ENCODE measurements at regions not wholly inside any gene's neighbourhood (a gene's known extent, or its start where the extent isn't known, plus 50 kb on each side); places are given as distances from the start of the nearest gene placed in this dataset.

DNA sequence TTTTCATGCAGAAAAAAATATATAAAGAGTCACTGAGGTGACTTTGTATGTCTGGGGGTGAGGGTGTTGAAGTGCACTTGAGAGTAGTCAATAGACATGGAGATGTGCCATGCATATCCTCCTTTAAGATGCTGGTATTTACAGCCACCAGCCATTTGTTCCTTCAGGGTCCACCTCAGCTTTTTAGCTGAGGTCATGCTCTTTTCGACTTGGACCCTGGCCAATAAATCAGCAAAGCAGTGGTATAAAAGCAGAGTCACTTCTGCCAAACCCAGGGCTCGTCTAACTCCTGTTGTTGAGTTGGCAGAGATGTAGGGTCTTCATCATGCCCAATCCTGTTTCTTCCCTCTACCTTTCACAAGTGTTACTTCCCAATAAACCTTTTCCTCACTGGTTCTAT lies 75.1 kb upstream of the OSTN start:
- intact Hi-C loops (cut with DNase I), result no loop called here
- TF ChIP-seq, protein P1, sequence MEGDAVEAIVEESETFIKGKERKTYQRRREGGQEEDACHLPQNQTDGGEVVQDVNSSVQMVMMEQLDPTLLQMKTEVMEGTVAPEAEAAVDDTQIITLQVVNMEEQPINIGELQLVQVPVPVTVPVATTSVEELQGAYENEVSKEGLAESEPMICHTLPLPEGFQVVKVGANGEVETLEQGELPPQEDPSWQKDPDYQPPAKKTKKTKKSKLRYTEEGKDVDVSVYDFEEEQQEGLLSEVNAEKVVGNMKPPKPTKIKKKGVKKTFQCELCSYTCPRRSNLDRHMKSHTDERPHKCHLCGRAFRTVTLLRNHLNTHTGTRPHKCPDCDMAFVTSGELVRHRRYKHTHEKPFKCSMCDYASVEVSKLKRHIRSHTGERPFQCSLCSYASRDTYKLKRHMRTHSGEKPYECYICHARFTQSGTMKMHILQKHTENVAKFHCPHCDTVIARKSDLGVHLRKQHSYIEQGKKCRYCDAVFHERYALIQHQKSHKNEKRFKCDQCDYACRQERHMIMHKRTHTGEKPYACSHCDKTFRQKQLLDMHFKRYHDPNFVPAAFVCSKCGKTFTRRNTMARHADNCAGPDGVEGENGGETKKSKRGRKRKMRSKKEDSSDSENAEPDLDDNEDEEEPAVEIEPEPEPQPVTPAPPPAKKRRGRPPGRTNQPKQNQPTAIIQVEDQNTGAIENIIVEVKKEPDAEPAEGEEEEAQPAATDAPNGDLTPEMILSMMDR (IDR thresholded peaks at IDR 0.05), result no peak
- Histone ChIP-seq H3K27ac (no peak overlapping the region), H3K4me3 (no peak overlapping the region), H3K27me3 (no peaks in the 10 kb centered on the region), H3K9me3 (no peaks in the 10 kb centered on the region), H3K4me1 (no peaks in the 10 kb centered on the region), H3K36me3 (no peaks in the 10 kb centered on the region)
- DNase-seq (no peak), ATAC-seq (no peak)

DNA sequence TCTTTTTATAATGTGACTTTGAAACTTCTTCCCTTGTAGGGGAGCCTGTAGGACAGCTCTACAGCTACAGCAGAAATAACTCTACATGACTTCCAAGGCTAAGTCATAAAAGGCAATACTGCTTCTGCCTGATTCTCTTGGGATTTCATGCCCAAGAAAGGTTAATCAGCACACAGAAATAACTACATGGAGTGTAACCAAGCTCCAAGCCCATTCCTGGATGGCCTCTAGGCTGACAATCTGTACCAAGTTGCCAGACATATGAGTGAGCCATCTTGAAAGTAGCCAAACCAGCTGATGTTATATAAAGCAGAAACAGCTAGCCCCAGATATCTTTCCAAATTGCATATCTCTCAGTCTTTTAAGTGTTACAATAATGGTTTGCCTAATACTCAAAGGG lies 75.8 kb upstream of the OSTN start:
- ATAC-seq, result no peak
- TF ChIP-seq, protein P1 (IDR thresholded peaks at IDR 0.05), result no peak
- no peak for DNase-seq
- H3K4me3 ChIP-seq, result no peak overlapping the region
- no peak overlapping the region for H3K27ac ChIP-seq
- no peaks in the 10 kb centered on the region for H3K4me1 ChIP-seq
- H3K9me3 ChIP-seq, result no peaks in the 10 kb centered on the region
- H3K27me3 ChIP-seq, result no peaks in the 10 kb centered on the region
- H3K36me3 ChIP-seq, result no peaks in the 10 kb centered on the region
- intact Hi-C loops (cut with DNase I), result no loop called here

DNA sequence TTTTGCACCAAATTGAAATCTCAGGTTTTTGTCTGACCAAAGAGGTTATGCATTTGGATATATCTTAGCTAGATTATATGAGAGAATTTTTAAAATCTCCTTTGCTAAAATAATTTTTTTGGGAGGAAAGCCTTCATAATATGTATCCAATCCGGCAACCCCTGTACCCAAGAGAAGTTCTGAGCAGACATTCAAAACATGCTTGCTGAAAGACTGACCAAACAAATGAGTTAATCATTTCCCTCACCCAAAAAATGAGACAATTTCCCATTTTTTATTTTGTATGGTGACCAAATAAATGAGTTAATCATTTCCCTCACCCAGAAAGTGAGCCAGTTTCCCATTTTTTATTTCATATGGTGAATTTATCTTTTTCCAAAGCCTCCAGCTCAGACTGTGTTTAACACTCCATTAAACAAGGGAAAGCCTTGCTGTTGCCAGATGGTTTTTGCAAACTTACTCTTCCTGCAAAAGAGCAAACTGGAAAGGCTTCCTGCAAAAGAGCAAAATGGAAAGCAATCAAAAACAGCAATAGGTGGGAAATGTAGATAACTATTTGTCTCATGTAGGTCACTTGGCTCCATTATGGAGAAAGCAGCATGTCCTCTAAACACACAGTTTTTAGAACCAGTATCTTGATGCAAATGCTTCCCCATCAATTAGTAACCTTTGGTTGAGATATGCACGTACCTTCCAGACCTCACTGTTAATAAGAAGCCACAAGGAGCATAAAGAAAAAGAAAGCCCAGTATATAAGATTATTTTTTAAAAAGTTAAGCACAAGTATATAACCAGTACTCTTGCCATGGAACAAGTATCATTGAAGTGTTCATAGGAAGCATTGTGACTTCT lies 78.4 kb upstream of the OSTN start:
- ATAC-seq (no peak), DNase-seq (peak in 1 of 4 donors; percentile 12)
- Histone ChIP-seq H3K36me3 (no peaks in the 10 kb centered on the region), H3K27me3 (no peaks in the 10 kb centered on the region), H3K4me3 (no peak overlapping the region), H3K9me3 (no peaks in the 10 kb centered on the region), H3K4me1 (no peaks in the 10 kb centered on the region), H3K27ac (no peak overlapping the region)
- intact Hi-C loops (cut with DNase I), result no loop called here
- TF ChIP-seq, protein P1 (IDR thresholded peaks at IDR 0.05), result no peak

DNA sequence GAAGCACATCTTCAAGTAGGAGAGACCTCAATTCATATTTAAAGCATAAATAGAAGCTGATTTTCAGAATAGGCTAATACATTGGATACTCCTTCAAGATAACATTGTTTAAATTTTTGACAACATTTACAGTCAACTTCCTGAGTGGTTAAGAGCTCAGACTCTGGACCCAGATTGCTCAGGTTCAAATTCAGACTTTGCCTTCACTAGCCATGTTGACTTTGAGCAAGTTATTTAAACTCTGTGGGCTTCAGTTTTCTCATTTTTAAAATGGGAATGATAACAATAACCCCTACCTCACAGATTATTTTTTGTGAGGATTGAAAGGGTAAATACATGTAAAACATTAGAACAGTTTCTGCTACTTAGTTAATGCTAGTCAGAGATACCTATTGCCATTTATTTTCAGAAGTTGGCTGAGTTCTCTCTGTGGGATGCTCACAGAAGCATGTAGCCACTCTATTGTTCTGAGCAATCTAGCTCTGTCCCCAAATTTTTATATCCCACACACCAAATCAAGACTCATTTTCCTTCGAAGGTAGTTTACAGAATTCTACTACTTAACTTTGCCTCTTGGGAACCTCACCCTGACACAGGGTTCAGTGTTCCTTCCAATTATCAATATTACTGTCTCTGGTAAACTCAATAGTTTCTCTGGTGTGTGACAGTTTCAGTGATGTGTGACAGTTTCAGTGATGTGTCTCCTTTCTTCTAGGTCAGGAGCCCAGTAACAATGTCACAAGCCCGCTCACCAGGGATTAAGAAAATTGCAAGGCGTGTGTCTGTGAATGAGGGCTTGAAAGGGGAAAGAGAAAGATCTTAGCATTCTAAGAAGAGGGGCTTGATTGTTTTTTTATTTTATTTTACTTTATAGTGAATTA lies 79.4 kb upstream of the OSTN start:
- no peak overlapping the region for H3K4me3 ChIP-seq
- TF ChIP-seq, protein P1 (IDR thresholded peaks at IDR 0.05), result no peak
- no peaks in the 10 kb centered on the region for H3K4me1 ChIP-seq
- intact Hi-C loops (cut with DNase I), result no loop called here
- H3K36me3 ChIP-seq, result no peaks in the 10 kb centered on the region
- DNase-seq (no peak), ATAC-seq (no peak)
- H3K27me3 ChIP-seq, result no peaks in the 10 kb centered on the region
- H3K9me3 ChIP-seq, result no peaks in the 10 kb centered on the region
- no peak overlapping the region for H3K27ac ChIP-seq

DNA sequence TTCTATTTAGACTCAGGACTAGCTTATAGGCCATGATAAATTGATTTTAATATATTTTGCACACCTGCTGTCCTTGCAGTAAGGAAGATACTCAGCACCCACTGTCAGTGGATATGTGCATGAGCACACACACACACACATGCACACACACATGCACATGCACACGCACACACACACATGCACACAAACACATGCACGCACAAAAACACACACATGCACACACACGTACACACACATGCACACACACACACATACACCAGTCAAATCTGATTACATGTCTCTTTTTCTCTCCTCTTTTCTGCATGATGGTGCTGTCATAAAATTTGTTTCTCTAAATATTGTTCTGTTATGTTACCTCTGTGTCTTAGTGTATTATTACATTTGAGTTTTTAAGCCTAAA lies 87.3 kb upstream of the OSTN start:
- no peak overlapping the region for H3K4me3 ChIP-seq
- no peak overlapping the region for H3K27ac ChIP-seq
- H3K36me3 ChIP-seq, result no peaks in the 10 kb centered on the region
- no peaks in the 10 kb centered on the region for H3K27me3 ChIP-seq
- H3K4me1 ChIP-seq, result no peaks in the 10 kb centered on the region
- TF ChIP-seq, protein P1 (IDR thresholded peaks at IDR 0.05), result no peak
- DNase-seq (peak in 1 of 4 donors; percentile 8), ATAC-seq (no peak)
- H3K9me3 ChIP-seq, result no peaks in the 10 kb centered on the region
- intact Hi-C loops (cut with DNase I), result no loop called here
